GM18505 (cell line): ENCODE measurements at regions not wholly inside any gene's neighbourhood (a gene's known extent, or its start where the extent isn't known, plus 50 kb on each side); places are given as distances from the start of the nearest gene placed in this dataset.

Experiments used
- ATAC-seq: cut with Tn5 transposase; IDR thresholded peaks from one replicate; pipeline ENCODE4 v1.9.1; 2021; ENCODE audit not compliant: unreplicated experiment
- POLR2A ChIP-seq: IDR thresholded peaks from 4 replicates; pipeline ENCODE4 v1.6.1; 2011; ENCODE audit warnings: borderline replicate concordance; ENCODE audit not compliant: insufficient read depth, insufficient read length; ENCODE audit errors: extremely low read depth

DNA sequence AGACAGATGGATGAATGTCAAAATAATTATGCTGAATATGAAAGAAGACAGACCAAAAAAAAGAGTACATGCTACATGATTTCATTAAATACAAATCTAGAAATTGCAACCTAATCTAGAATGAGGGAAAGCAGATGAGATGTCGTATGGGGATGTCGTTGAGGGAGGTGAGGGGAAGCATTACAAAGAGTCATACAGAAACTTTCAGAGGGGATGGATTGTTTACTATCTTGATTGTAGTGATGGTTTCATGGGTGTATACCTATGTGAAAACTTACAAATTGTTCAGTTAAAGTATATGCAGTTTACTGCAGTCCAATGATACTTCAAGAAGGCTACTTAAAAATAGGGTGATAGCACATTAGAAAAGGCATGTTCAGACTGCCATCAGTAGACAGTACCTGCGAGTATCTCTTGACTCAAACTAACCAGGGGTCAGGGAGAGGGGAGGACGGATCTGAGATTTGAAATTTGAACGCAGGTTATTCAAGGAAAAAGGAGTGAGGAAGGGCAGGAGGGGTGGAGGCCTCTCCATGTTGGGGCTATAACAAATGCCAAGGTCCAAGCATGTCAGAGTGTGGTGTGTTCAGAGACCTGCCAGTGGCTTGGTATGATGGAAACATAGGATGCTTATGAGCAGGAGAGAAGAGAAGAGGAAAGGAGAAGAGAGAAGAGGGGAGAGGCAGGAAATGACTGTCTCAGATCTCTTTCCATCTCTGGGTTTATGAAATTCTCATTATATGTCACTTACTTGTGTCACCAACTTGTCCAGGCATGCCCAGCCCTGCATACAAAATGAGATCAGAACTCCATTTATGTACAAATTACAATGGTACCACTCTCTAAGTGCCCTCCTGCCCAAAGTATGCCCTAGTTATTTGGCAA is 257.3 kb upstream of the CXCR4 start:
- TF ChIP-seq POLR2A, result no peak
- ATAC-seq, result peak; percentile 51

DNA sequence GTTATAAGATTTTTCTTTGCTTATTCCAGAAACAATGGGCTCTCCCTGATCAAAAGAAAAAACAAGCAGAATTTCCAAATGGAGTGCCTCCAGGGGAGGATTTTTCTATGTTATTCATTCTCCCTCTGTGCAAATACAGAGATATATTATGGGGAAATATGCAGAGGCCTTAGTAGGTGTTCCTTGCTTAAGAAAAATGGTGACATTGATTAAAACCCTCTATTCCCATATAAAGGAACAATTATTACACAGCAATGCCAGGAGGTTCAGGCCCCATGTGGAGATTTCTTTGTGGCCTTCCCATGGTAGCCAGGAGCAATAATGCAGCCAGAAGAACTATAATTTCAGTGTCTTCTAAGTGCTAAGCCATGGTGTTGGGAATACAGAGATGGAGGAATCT is 255.9 kb upstream of the CXCR4 start:
- no peak for ATAC-seq
- TF ChIP-seq POLR2A, result no peak

DNA sequence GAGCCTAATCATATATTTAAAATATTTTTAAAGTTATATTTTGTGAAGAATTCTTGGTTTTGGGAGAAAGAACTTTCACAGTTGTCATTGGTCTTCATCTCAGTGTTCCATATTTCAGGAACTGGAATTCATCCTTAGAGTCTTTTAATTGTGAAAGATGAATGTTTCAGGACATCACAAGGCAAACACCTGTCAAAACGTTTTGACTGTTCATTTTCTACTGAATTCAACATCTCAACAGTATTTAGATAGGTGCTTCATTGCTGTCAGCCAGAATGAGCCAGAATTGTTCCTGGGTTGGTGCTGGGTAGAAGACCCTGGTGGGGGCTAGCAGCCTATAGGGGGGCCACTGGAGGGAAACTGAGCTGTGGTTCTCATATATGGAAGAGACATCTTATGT is 255.1 kb upstream of the CXCR4 start:
- TF ChIP-seq POLR2A, result no peak
- no peak for ATAC-seq

DNA sequence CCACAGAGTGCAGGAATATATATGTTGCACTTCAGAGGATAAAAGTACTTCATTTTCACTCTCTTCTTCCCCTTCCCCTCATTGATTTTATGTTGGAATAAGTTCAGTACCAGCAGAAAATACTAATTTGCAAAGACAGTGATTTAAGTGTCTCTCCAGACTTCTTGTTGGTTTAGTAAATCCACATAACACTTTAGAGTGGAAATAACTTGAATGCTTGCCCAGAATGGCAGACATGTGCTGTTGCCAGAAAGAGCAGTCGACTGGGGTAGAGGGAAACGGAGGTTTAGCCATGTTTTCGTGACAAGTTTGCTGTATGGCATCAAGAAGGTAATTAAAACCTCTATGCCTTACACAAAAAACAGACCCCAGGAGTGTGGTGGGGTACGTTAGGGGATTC is 246.0 kb upstream of the CXCR4 start:
- ATAC-seq, result no peak
- no peak for TF ChIP-seq POLR2A

DNA sequence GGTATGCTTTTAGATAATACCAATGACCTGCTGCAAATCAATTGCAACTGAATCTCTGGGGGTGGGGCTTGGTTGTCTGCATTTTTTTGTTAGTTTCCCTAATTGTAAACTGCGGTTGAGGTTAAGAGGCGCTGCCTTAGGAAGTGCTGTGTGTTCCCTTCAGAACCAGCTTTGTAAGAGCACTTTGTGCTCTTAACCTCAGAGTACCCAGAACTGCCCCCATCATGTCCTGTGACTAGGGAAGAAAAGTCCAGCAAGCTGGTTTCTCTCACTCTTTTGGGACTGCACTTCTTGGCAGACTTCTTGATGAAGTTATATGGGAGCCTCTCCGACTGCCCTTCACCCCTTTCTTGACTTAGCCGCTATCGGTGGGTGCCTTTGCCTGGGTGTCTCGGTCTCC is 245.5 kb upstream of the CXCR4 start:
- ATAC-seq, result no peak
- TF ChIP-seq POLR2A, result no peak

DNA sequence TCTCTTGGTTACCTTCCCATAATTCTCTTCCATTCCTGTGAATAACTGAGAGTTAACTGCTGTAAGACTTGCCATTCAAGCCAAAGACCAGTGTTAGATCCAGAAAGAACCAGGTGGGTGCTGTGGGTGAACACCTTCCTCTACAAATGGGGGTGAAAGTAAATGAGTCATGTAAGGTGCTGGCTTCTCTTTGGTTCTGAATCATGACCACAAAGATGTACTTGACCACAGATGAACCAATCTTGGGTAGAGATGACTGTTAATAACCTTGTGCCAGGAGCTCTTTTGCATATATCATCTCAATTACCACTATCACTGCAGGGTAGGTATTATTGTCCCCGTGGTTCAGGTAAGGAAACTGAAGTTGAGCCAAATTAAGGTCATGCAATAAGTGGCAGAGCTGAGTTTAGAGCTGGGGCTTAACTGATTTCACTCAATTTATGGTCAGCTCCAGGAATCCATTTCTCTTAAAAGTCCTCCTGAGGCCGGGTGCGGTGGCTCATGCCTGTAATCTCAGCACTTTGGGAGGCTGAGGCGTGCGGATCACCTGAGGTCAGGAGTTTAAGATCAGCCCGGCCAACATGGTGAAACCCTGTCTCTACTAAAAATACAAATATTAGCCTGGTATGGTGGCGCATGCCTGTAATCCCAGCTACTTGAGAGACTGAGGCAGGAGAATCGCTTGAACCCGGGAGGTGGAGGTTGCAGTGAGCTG is 244.9 kb upstream of the CXCR4 start:
- no peak for TF ChIP-seq POLR2A
- peak; percentile 92 for ATAC-seq

DNA sequence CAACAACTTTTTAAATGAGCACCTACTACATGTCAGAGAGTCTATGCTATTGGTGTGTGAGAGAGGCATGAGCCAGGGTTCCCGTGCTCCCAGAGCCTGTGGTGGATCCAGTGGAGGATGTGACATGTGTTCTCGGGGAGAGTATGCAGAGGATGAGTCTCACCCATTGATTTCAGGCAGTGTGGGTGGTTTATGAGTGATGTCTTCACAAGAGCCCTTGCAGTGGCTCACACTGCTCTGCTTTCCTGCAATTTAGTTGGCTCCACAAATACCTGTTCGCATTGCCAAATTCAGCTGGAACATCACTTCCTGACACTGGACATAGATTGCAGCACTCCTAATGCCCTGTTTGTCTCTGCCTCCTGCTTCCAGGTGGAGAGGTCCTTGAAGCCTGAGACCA is 243.6 kb upstream of the CXCR4 start:
- no peak for ATAC-seq
- no peak for TF ChIP-seq POLR2A

DNA sequence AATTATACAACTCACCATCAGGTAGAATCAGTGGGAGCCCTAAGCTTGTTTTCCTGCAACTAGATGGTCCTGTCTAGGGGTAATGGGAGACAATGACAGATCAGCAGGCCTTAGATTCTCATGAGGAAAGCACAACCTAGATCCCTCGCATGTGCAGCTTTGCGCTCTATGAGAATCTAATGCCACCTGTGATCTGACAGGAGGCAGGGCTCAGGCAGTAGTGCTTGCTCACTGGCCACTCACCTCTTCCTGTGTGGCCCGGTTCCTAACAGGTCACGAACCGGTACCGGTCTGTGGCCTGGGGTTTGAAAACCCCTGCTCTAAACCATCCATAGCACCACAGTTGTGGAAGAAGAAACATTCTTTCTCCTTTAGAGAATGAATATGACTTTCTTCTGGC is 242.8 kb upstream of the CXCR4 start:
- no peak for ATAC-seq

DNA sequence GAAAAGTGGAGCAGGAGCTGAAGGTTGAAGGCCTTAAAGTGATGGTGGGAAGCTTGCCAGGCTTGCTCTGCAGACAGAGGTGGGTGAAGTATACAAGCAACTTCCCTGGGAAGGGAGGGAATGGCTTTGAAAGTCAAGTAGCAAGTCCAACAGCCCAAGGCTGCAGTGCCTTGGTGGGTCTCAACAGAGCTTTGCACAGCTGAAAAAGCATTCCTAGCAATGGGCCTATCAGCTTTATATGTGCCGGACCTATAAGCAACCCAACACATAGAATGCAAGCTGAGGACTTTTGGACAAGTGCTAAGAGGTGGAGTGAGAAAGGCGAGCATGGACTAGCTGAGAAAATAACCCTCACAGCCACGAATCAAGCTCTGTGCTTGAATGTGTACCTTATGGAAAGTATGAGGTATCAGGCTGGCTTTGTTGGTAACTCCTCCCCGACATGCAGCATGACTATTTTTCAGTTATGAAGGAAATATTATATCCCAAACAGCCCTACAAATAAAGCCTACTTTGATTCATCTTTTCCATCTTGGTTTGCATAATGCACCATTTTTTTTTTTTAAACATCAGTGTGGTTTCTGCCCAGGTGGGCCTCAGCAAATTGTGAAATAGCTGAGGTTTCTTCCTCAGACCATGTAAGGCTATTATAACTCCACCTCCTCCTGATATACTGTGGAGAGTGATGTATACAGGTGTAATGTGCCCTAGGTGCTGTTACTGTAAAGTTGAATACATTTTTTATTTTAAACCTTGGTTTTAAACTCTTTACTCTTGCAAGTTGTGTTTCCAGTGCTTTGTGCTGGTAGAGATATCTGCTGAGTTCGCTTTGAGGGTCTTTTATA is 241.4 kb upstream of the CXCR4 start:
- ATAC-seq, result no peak
- TF ChIP-seq POLR2A, result no peak

More for the DNA sequence above, 242.8 kb upstream of the CXCR4 start:
- no peak for TF ChIP-seq POLR2A

DNA sequence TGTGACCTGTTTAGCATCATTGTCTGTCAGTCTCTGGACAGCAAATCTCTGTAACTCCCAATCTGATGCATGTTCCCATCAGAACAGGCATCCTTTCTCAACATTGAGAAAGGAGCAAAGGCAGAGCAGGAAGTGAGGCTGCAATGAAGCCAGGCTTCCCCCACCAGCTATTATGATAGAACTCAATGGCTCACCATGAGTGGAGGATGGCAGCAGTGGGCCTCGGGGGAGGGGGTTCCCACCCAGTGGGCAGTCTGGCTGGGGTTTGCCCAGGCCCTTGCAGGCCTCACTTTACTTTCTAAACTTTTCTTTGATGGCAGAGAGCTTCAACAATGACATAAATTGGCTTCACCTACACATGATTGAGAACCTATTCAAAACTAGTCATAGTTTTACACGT is 240.6 kb upstream of the CXCR4 start:
- TF ChIP-seq POLR2A, result no peak

DNA sequence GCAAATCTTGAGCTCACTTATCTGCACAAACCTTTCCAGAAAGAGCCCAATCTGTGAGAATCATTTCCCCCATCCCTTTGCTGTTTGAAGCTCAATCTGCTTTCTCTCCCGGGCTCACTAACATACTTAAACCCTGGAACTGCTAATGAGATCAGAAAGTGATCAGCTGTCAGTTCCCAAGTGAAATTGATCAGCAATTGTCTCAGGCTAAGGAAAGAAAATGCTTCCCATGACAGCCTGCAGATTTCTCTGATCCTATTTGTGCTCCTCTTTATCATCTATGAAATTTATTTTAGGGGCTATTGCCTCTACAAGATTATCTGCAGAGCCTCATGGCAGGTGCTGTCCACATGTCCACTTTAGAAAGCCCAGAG is 239.0 kb upstream of the CXCR4 start:
- ATAC-seq, result no peak
- no peak for TF ChIP-seq POLR2A

More for the DNA sequence above, 240.6 kb upstream of the CXCR4 start:
- ATAC-seq, result no peak

DNA sequence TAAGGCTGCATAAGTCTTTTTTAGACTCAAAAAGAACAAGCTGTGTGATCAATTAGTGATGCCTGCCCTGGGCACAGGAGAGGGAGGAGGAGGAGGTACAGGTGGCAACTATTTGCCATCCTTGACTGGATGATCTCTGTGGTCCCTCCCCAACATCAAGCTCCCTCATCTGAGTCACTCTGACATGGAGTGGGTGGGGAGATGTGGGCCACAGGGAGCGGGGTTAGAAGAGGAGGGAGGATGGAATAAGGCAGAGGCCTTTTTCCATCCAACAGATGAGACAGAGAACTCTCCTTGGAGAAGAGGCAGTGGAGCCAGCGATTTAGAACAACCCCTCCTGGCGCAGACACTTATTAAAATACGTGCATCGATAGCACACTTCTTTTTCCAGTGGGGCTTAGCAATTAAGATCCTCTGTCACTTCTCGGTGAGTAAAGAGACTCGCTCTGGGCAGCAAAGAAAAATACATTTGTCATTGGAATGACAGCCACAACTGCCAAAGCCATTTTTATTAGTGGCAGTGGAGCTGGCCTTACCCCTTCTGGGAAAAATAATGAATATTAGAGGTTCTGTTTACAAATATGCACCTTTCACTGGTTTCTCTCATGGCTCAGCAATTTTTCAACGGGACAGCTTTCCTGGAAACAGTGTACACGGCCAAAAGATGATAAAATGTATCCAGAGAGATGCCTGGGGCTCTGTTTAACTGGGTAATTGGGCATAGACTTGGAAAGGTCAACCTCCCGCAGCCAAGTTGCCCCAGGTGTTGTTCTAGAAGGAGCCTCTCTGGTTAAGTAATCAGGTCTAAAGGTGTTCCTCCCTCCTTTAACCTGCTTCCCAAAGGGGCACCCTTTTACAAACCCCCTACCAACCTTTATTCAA is 238.4 kb upstream of the CXCR4 start:
- ATAC-seq, result no peak
- TF ChIP-seq POLR2A, result no peak
